IMR-90 (cell line): ENCODE measurements at regions not wholly inside any gene's neighbourhood (a gene's known extent, or its start where the extent isn't known, plus 50 kb on each side); places are given as distances from the start of the nearest gene placed in this dataset.

Experiments
- ATAC-seq: fragments of 200-7000 bp; cut with Tn5 transposase; 2 replicates; pipeline ENCODE4 v1.9.1; 2020; ENCODE audit warnings: low read depth, mild to moderate bottlenecking, moderate library complexity
- BruUV-seq: library from RNA; stranded (reverse); fragments of 400-500 nt; replicated peaks from 2 replicates; lab custom pipeline; 2021; lab: Mats Ljungman, UMichigan
- CTCF ChIA-PET: fragments of 300-600 bp; formaldehyde crosslinking; extraction: SDS; loops from one replicate; lab custom pipeline; 2021; ENCODE audit warnings: antibody characterized with exemption; lab: Yijun Ruan, JAX
- POLR2A ChIA-PET: fragments of 300-600 bp; sonication (Branson Sonifier 250); formaldehyde crosslinking; loops from one replicate; lab custom pipeline; 2022; ENCODE audit warnings: antibody characterized with exemption; ENCODE audit not compliant: unreplicated experiment; lab: Charles Lee
- DNase-seq: peaks from one replicate; pipeline ENCODE4 v3.0.0; 2013
- H2AFZ ChIP-seq: replicated peaks from 2 replicates; pipeline ENCODE3; 2013; ENCODE audit warnings: low read length, mild to moderate bottlenecking; ENCODE audit not compliant: poor library complexity
- H2AK5ac ChIP-seq: 2 replicates; pipeline ENCODE4 v1.6.1; 2013; ENCODE audit warnings: low read depth, low read length, inconsistent platforms
- H2AK9ac ChIP-seq: replicated peaks from 2 replicates; pipeline ENCODE3; 2013; ENCODE audit warnings: mild to moderate bottlenecking, low read depth, low read length, moderate library complexity; ENCODE audit not compliant: poor library complexity
- H2BK120ac ChIP-seq: 2 replicates; pipeline ENCODE4 v1.6.1; 2013; ENCODE audit warnings: low read depth, low read length, inconsistent platforms
- H2BK15ac ChIP-seq: 3 replicates; pipeline ENCODE4 v1.6.1; 2013; ENCODE audit warnings: low read depth, low read length, inconsistent platforms
- H2BK20ac ChIP-seq: 2 replicates; pipeline ENCODE4 v1.6.1; 2013; ENCODE audit warnings: low read depth, mild to moderate bottlenecking, inconsistent platforms, low read length, moderate library complexity
- H2BK5ac ChIP-seq: 2 replicates; pipeline ENCODE4 v1.6.1; 2013; ENCODE audit warnings: mild to moderate bottlenecking, low read depth, low read length, inconsistent platforms; ENCODE audit not compliant: poor library complexity, severe bottlenecking
- H3K14ac ChIP-seq: replicated peaks from 2 replicates; pipeline ENCODE4 v1.6.1; 2013; ENCODE audit warnings: low read depth, low read length, inconsistent platforms
- H3K18ac ChIP-seq: 2 replicates; pipeline ENCODE4 v1.6.1; 2013; ENCODE audit warnings: low read depth, low read length, control low read depth
- H3K23ac ChIP-seq: 2 replicates; pipeline ENCODE4 v1.6.1; 2013; ENCODE audit warnings: low read depth, low read length, inconsistent platforms
- H3K27ac ChIP-seq: 2 replicates; pipeline ENCODE4 v1.5.1; 2013; ENCODE audit warnings: mild to moderate bottlenecking, control low read depth, low read length; ENCODE audit not compliant: insufficient read depth
- H3K27me3 ChIP-seq: 2 replicates; pipeline ENCODE4 v1.6.1; 2013; ENCODE audit warnings: low read length; ENCODE audit not compliant: control insufficient read depth, insufficient read depth
- H3K36me3 ChIP-seq: 2 replicates; pipeline ENCODE4 v1.6.1; 2013; ENCODE audit warnings: low read length, mixed read lengths; ENCODE audit not compliant: control insufficient read depth, insufficient read depth
- H3K4ac ChIP-seq: 2 replicates; pipeline ENCODE4 v1.6.1; 2013; ENCODE audit warnings: low read depth, low read length, inconsistent platforms
- H3K4me1 ChIP-seq: 2 replicates; pipeline ENCODE4 v1.6.1; 2013; ENCODE audit warnings: low read length, mixed read lengths; ENCODE audit not compliant: control insufficient read depth, insufficient read depth
- H3K4me2 ChIP-seq: 2 replicates; pipeline ENCODE4 v1.6.1; 2013; ENCODE audit warnings: low read depth, mild to moderate bottlenecking, control low read depth, low read length, moderate library complexity
- H3K4me3 ChIP-seq: 2 replicates; pipeline ENCODE4 v1.5.1; 2013; ENCODE audit warnings: low read depth, mild to moderate bottlenecking, control low read depth, low read length, moderate library complexity; ENCODE audit not compliant: insufficient read depth
- H3K56ac ChIP-seq: 2 replicates; pipeline ENCODE4 v1.6.1; 2013; ENCODE audit warnings: low read length, inconsistent platforms; ENCODE audit not compliant: insufficient read depth; ENCODE audit errors: extremely low read depth
- H3K79me1 ChIP-seq, 2 experiments: 2 replicates each; pipeline ENCODE4 v1.6.1; 2013; ENCODE audit warnings: low read length in 2 of 2, inconsistent platforms in 1 of 2, low read depth in 1 of 2
- H3K9ac ChIP-seq: 2 replicates; pipeline ENCODE4 v1.6.1; 2013; ENCODE audit warnings: low read depth, low read length, control low read depth
- H3K9me1 ChIP-seq: 2 replicates; pipeline ENCODE4 v1.6.1; 2013; ENCODE audit warnings: low read length, inconsistent platforms; ENCODE audit not compliant: insufficient read depth
- H3K9me3 ChIP-seq: 2 replicates; pipeline ENCODE4 v1.6.1; 2013; ENCODE audit warnings: low read length; ENCODE audit not compliant: control insufficient read depth, insufficient read depth
- H4K20me1 ChIP-seq: 2 replicates; pipeline ENCODE4 v1.6.1; 2013; ENCODE audit warnings: low read length, inconsistent platforms; ENCODE audit not compliant: insufficient read depth
- H4K5ac ChIP-seq: 2 replicates; pipeline ENCODE4 v1.6.1; 2013; ENCODE audit warnings: mild to moderate bottlenecking, low read depth, low read length, control low read depth
- H4K8ac ChIP-seq, 2 experiments: 2 replicates each; pipeline ENCODE4 v1.6.1; 2013; ENCODE audit warnings: low read depth in 2 of 2, low read length in 2 of 2, control low read depth in 1 of 2, inconsistent platforms in 1 of 2
- H4K91ac ChIP-seq: 2 replicates; pipeline ENCODE4 v1.6.1; 2013; ENCODE audit warnings: low read depth, low read length, inconsistent platforms; ENCODE audit not compliant: insufficient read depth
- BHLHE40 ChIP-seq: fragments of 150-350 bp; IDR thresholded peaks from 2 replicates; pipeline ENCODE4 v1.6.1; 2016; ENCODE audit warnings: mild to moderate bottlenecking, low read depth, low read length
- CEBPB ChIP-seq: IDR thresholded peaks from 2 replicates; pipeline ENCODE4 v1.6.1; 2012; ENCODE audit warnings: low read depth, low read length, improper control_type of control experiment
- CHD1 ChIP-seq: IDR thresholded peaks from 2 replicates; pipeline ENCODE4 v1.6.1; 2012; ENCODE audit warnings: low read depth, low read length, improper control_type of control experiment
- CTCF ChIP-seq: conservative IDR thresholded peaks from 2 replicates; pipeline ENCODE4 v1.5.1; 2012; ENCODE audit warnings: mild to moderate bottlenecking, low read depth, low read length, improper control_type of control experiment
- ELK1 ChIP-seq: fragments of 150-350 bp; IDR thresholded peaks from 2 replicates; pipeline ENCODE4 v1.6.1; 2016; ENCODE audit warnings: low read depth, mild to moderate bottlenecking, low read length, moderate library complexity, borderline replicate concordance
- FOS ChIP-seq: fragments of 150-350 bp; IDR thresholded peaks from 2 replicates; pipeline ENCODE4 v1.6.1; 2016; ENCODE audit warnings: low read depth, low read length
- MAFK ChIP-seq: IDR thresholded peaks from 2 replicates; pipeline ENCODE4 v1.6.1; 2012; ENCODE audit warnings: low read depth, low read length, improper control_type of control experiment
- MAZ ChIP-seq: IDR thresholded peaks from 2 replicates; pipeline ENCODE4 v1.6.1; 2012; ENCODE audit warnings: low read depth, mild to moderate bottlenecking, low read length, improper control_type of control experiment, moderate library complexity, borderline replicate concordance
- MXI1 ChIP-seq: IDR thresholded peaks from 2 replicates; pipeline ENCODE4 v1.6.1; 2012; ENCODE audit warnings: low read depth, mild to moderate bottlenecking, low read length, moderate library complexity, borderline replicate concordance
- NFE2L2 ChIP-seq: fragments of 150-350 bp; IDR thresholded peaks from 2 replicates; pipeline ENCODE4 v1.6.1; 2016; ENCODE audit warnings: low read depth, mild to moderate bottlenecking, low read length
- POLR2A ChIP-seq: IDR thresholded peaks from 2 replicates; pipeline ENCODE4 v1.6.1; 2012; ENCODE audit warnings: mild to moderate bottlenecking, low read depth, low read length
- RAD21 ChIP-seq: IDR thresholded peaks from 2 replicates; pipeline ENCODE4 v1.6.1; 2012; ENCODE audit warnings: low read length, improper control_type of control experiment
- RCOR1 ChIP-seq: IDR thresholded peaks from 2 replicates; pipeline ENCODE4 v1.6.1; 2012; ENCODE audit warnings: mild to moderate bottlenecking, low read length, improper control_type of control experiment; ENCODE audit not compliant: insufficient replicate concordance
- RFX5 ChIP-seq: IDR thresholded peaks from 2 replicates; pipeline ENCODE4 v1.8.0; 2012; ENCODE audit warnings: low read depth, mild to moderate bottlenecking, low read length, moderate library complexity
- SMC3 ChIP-seq: fragments of 150-350 bp; IDR thresholded peaks from 2 replicates; pipeline ENCODE4 v1.6.1; 2016; ENCODE audit warnings: low read depth, mild to moderate bottlenecking, antibody characterized with exemption, low read length, moderate library complexity
- USF2 ChIP-seq: fragments of 150-350 bp; IDR thresholded peaks from 2 replicates; pipeline ENCODE4 v1.6.1; 2017; ENCODE audit warnings: mild to moderate bottlenecking, antibody characterized with exemption, low read length, low read depth
- WGBS, 2 experiments: methylation state at CpG; one replicate each; pipeline versions ENCODE4 v1.1.5 to v1.1.7; 2013; ENCODE audit warnings: missing lambda C conversion rate in 2 of 2; ENCODE audit not compliant: insufficient read length in 1 of 2; ENCODE audit errors: extremely low coverage in 2 of 2; 5-methylcytosine and 5-hydroxymethylcytosine counted together
- dilution Hi-C: fragments of 300-500 bp; cut with HindIII; formaldehyde crosslinking; loops from one replicate; pipeline ENCODE4 v1.14.3; 2018; ENCODE audit warnings: low sequenced_read_pairs; ENCODE audit not compliant: unreplicated experiment
- in situ Hi-C: fragments of 300-500 bp; cut with MboI; formaldehyde crosslinking; loops from 3 replicates; pipeline ENCODE4 v1.14.3; 2019; ENCODE audit warnings: low sequenced_read_pairs, inconsistent platforms, mixed read lengths
- intact Hi-C: fragments of 100-400 bp; cut with micrococcal nuclease; formaldehyde crosslinking; loops from 2 replicates; pipeline ENCODE4 v1.10.0; 2022

GRCh38 chr10:128864554-128865295, 602.3 kb upstream of the MGMT start:
- no peaks in the 10 kb centered on the region for H3K36me3 ChIP-seq
- H3K56ac ChIP-seq: no peak overlapping the region
- H2BK120ac ChIP-seq: no peak overlapping the region
- H4K5ac ChIP-seq: no peak overlapping the region
- H3K9me1 ChIP-seq: no peaks in the 10 kb centered on the region
- ChIA-PET POLR2A (no interaction called here), CTCF (no interaction called here)
- peaks cover 49% of the 10 kb centered on the region for H3K9me3 ChIP-seq
- H3K27ac ChIP-seq: no peak overlapping the region
- no peak overlapping the region for H3K9ac ChIP-seq
- intact Hi-C loops (no loop called here), in situ Hi-C loops (no loop called here), dilution Hi-C loops (no loop called here)
- H3K18ac ChIP-seq: no peak overlapping the region
- no peaks in the 10 kb centered on the region for H3K4me1 ChIP-seq
- no peak overlapping the region for H2AK9ac ChIP-seq
- H3K79me1 ChIP-seq: no peaks in the 10 kb centered on the region
- no peaks in the 10 kb centered on the region for H3K27me3 ChIP-seq
- H2BK20ac ChIP-seq: no peak overlapping the region
- H2BK5ac ChIP-seq: no peak overlapping the region
- H4K20me1 ChIP-seq: no peaks in the 10 kb centered on the region
- no peak overlapping the region for H3K4me3 ChIP-seq
- H3K4me2 ChIP-seq: no peak overlapping the region
- DNase-seq (no peak), ATAC-seq (no peak)
- no peak overlapping the region for H3K14ac ChIP-seq
- no peak overlapping the region for H2AFZ ChIP-seq
- WGBS, 2 experiments: 47% methylated on average over 3 of the region's 13 CpGs; no CpG with 5 or more reads in 1 of the 2 experiments
- no peak overlapping the region for H2AK5ac ChIP-seq
- BruUV-seq: no TSS peak
- H2BK15ac ChIP-seq: no peak overlapping the region
- no peak overlapping the region for H4K91ac ChIP-seq
- no peak overlapping the region for H4K8ac ChIP-seq
- no peak overlapping the region for H3K4ac ChIP-seq
- no peak overlapping the region for H3K23ac ChIP-seq
- TF ChIP-seq BHLHE40 (no peak), RFX5 (no peak), ELK1 (no peak), MAZ (no peak), CHD1 (no peak), POLR2A (no peak), MAFK (no peak), NFE2L2 (no peak), FOS (no peak), MXI1 (no peak), USF2 (no peak), RCOR1 (no peak), SMC3 (no peak), CEBPB (no peak), RAD21 (no peak), CTCF (no peak)
